ENCODE measurements at regions not wholly inside any gene's neighbourhood (a gene's known extent, or its start where the extent isn't known, plus 50 kb on each side); places are given as distances from the start of the nearest gene placed in this dataset.

- Histone ChIP-seq H3K27me3 (ENCODE audit: insufficient read depth, low read length) (no peaks in the 10 kb centered on the region), H3K79me2 (ENCODE audit: control insufficient read depth, insufficient read depth, low read length, poor library complexity) (no peaks in the 10 kb centered on the region), H3K79me1 (ENCODE audit: low read length) (no peaks in the 10 kb centered on the region), H3K9me3 (ENCODE audit: insufficient read depth, low read depth, low read length) (no peaks in the 10 kb centered on the region), H3K4ac (ENCODE audit: low read depth, low read length) (no peak overlapping the region), H3K9ac (ENCODE audit: low read length) (no peak overlapping the region), H3K27ac (ENCODE audit: low read depth, low read length) (no peak overlapping the region), H3K36me3 (ENCODE audit: control insufficient read depth in 1 of 2, insufficient read depth in 2 of 2, low read length in 2 of 2) (no peaks in the 10 kb centered on the region), H2BK12ac (ENCODE audit: low read length) (no peak overlapping the region), H2BK5ac (ENCODE audit: low read depth, low read length, poor library complexity) (no peak overlapping the region), H4K8ac (ENCODE audit: low read depth, low read length) (no peak overlapping the region), H3K4me2 (ENCODE audit: low read length) (no peak overlapping the region), H3K4me3 (ENCODE audit: low read depth, low read length) (no peak overlapping the region), H4K12ac (ENCODE audit: low read depth, low read length) (no peak overlapping the region), H2BK120ac (ENCODE audit: insufficient read depth, low read length, poor library complexity) (no peak overlapping the region), H3K14ac (ENCODE audit: low read length) (no peak overlapping the region), H3K4me1 (ENCODE audit: control insufficient read depth in 1 of 2, insufficient read depth in 2 of 2, low read length in 2 of 2) (no peaks in the 10 kb centered on the region), H2AK5ac (ENCODE audit: low read length) (no peak overlapping the region), H3K23ac (ENCODE audit: low read length) (no peak overlapping the region), H3K18ac (ENCODE audit: low read length) (no peak overlapping the region), H2AFZ (ENCODE audit: insufficient read depth, low read length, poor library complexity) (no peak overlapping the region), H4K91ac (ENCODE audit: low read depth, low read length) (no peak overlapping the region)
- no CpG with 5 or more reads among the region's 6 CpGs for WGBS (ENCODE audit: extremely low coverage, insufficient coverage, insufficient read length)
- DNase-seq, result no peak
Measured at GRCh38 chr1:98028800-98029199, 108.0 kb upstream of the DPYD start.

- Histone ChIP-seq H4K12ac (ENCODE audit: low read depth, low read length) (no peak overlapping the region), H3K27me3 (ENCODE audit: insufficient read depth, low read length) (no peaks in the 10 kb centered on the region)
Measured at GRCh38 chr1:98027103-98027705, 106.4 kb upstream of the DPYD start.

GRCh38 chr1:98025858-98026257 is 105.0 kb upstream of the DPYD start:
- no peaks in the 10 kb centered on the region for H3K79me2 ChIP-seq (ENCODE audit: control insufficient read depth, insufficient read depth, low read length, poor library complexity)
- no peak overlapping the region for H3K14ac ChIP-seq (ENCODE audit: low read length)
- no CpG with 5 or more reads among the region's 3 CpGs for WGBS (ENCODE audit: extremely low coverage, insufficient coverage, insufficient read length)
- no peaks in the 10 kb centered on the region for H3K36me3 ChIP-seq (ENCODE audit: control insufficient read depth in 1 of 2, insufficient read depth in 2 of 2, low read length in 2 of 2)
- no peak overlapping the region for H3K27ac ChIP-seq (ENCODE audit: low read depth, low read length)
- no peak overlapping the region for H3K4ac ChIP-seq (ENCODE audit: low read depth, low read length)
- no peak overlapping the region for H4K8ac ChIP-seq (ENCODE audit: low read depth, low read length)
- H2BK120ac ChIP-seq (ENCODE audit: insufficient read depth, low read length, poor library complexity), result no peak overlapping the region
- H3K23ac ChIP-seq (ENCODE audit: low read length), result no peak overlapping the region
- no peak overlapping the region for H2AFZ ChIP-seq (ENCODE audit: insufficient read depth, low read length, poor library complexity)
- no peaks in the 10 kb centered on the region for H3K79me1 ChIP-seq (ENCODE audit: low read length)
- H3K9ac ChIP-seq (ENCODE audit: low read length), result no peak overlapping the region
- no peaks in the 10 kb centered on the region for H3K27me3 ChIP-seq (ENCODE audit: insufficient read depth, low read length)
- H3K9me3 ChIP-seq (ENCODE audit: insufficient read depth, low read depth, low read length), result no peaks in the 10 kb centered on the region
- no peak overlapping the region for H4K12ac ChIP-seq (ENCODE audit: low read depth, low read length)
- no peak overlapping the region for H2AK5ac ChIP-seq (ENCODE audit: low read length)
- DNase-seq, result no peak
- no peak overlapping the region for H3K4me3 ChIP-seq (ENCODE audit: low read depth, low read length)
- H3K4me1 ChIP-seq (ENCODE audit: control insufficient read depth in 1 of 2, insufficient read depth in 2 of 2, low read length in 2 of 2), result no peaks in the 10 kb centered on the region
- H3K18ac ChIP-seq (ENCODE audit: low read length), result no peak overlapping the region
- no peak overlapping the region for H2BK5ac ChIP-seq (ENCODE audit: low read depth, low read length, poor library complexity)
- no peak overlapping the region for H4K91ac ChIP-seq (ENCODE audit: low read depth, low read length)
- H3K4me2 ChIP-seq (ENCODE audit: low read length), result no peak overlapping the region
- H2BK12ac ChIP-seq (ENCODE audit: low read length), result no peak overlapping the region

More at GRCh38 chr1:98027103-98027705, 106.4 kb upstream of the DPYD start:
- H3K4me3 ChIP-seq (ENCODE audit: low read depth, low read length), result no peak overlapping the region
- DNase-seq, result no peak
- no peak overlapping the region for H3K4me2 ChIP-seq (ENCODE audit: low read length)
- H3K14ac ChIP-seq (ENCODE audit: low read length), result no peak overlapping the region
- no peaks in the 10 kb centered on the region for H3K79me2 ChIP-seq (ENCODE audit: control insufficient read depth, insufficient read depth, low read length, poor library complexity)
- H2BK12ac ChIP-seq (ENCODE audit: low read length), result no peak overlapping the region
- no peak overlapping the region for H3K27ac ChIP-seq (ENCODE audit: low read depth, low read length)
- H2BK5ac ChIP-seq (ENCODE audit: low read depth, low read length, poor library complexity), result no peak overlapping the region
- H3K18ac ChIP-seq (ENCODE audit: low read length), result no peak overlapping the region
- no peaks in the 10 kb centered on the region for H3K9me3 ChIP-seq (ENCODE audit: insufficient read depth, low read depth, low read length)
- H3K23ac ChIP-seq (ENCODE audit: low read length), result no peak overlapping the region
- no peak overlapping the region for H3K9ac ChIP-seq (ENCODE audit: low read length)
- H4K8ac ChIP-seq (ENCODE audit: low read depth, low read length), result no peak overlapping the region
- no peak overlapping the region for H3K4ac ChIP-seq (ENCODE audit: low read depth, low read length)
- H4K91ac ChIP-seq (ENCODE audit: low read depth, low read length), result no peak overlapping the region
- no CpG with 5 or more reads among the region's 2 CpGs for WGBS (ENCODE audit: extremely low coverage, insufficient coverage, insufficient read length)
- no peaks in the 10 kb centered on the region for H3K79me1 ChIP-seq (ENCODE audit: low read length)
- H2AFZ ChIP-seq (ENCODE audit: insufficient read depth, low read length, poor library complexity), result no peak overlapping the region
- H2BK120ac ChIP-seq (ENCODE audit: insufficient read depth, low read length, poor library complexity), result no peak overlapping the region
- H3K36me3 ChIP-seq (ENCODE audit: control insufficient read depth in 1 of 2, insufficient read depth in 2 of 2, low read length in 2 of 2), result no peaks in the 10 kb centered on the region
- H3K4me1 ChIP-seq (ENCODE audit: control insufficient read depth in 1 of 2, insufficient read depth in 2 of 2, low read length in 2 of 2), result no peaks in the 10 kb centered on the region
- H2AK5ac ChIP-seq (ENCODE audit: low read length), result no peak overlapping the region

- Histone ChIP-seq H3K9ac (ENCODE audit: low read length) (no peak overlapping the region), H3K4ac (ENCODE audit: low read depth, low read length) (no peak overlapping the region), H3K4me2 (ENCODE audit: low read length) (no peak overlapping the region), H3K4me1 (ENCODE audit: control insufficient read depth in 1 of 2, insufficient read depth in 2 of 2, low read length in 2 of 2) (no peaks in the 10 kb centered on the region), H3K9me3 (ENCODE audit: insufficient read depth, low read depth, low read length) (no peaks in the 10 kb centered on the region), H4K8ac (ENCODE audit: low read depth, low read length) (no peak overlapping the region), H2BK120ac (ENCODE audit: insufficient read depth, low read length, poor library complexity) (no peak overlapping the region), H3K27me3 (ENCODE audit: insufficient read depth, low read length) (no peaks in the 10 kb centered on the region), H3K4me3 (ENCODE audit: low read depth, low read length) (no peak overlapping the region), H4K12ac (ENCODE audit: low read depth, low read length) (no peak overlapping the region), H3K79me2 (ENCODE audit: control insufficient read depth, insufficient read depth, low read length, poor library complexity) (no peaks in the 10 kb centered on the region), H3K79me1 (ENCODE audit: low read length) (no peaks in the 10 kb centered on the region), H3K18ac (ENCODE audit: low read length) (no peak overlapping the region), H2AK5ac (ENCODE audit: low read length) (no peak overlapping the region), H2BK5ac (ENCODE audit: low read depth, low read length, poor library complexity) (no peak overlapping the region), H3K14ac (ENCODE audit: low read length) (no peak overlapping the region), H2BK12ac (ENCODE audit: low read length) (no peak overlapping the region), H3K27ac (ENCODE audit: low read depth, low read length) (no peak overlapping the region), H3K23ac (ENCODE audit: low read length) (no peak overlapping the region), H2AFZ (ENCODE audit: insufficient read depth, low read length, poor library complexity) (no peak overlapping the region), H4K91ac (ENCODE audit: low read depth, low read length) (no peak overlapping the region), H3K36me3 (ENCODE audit: control insufficient read depth in 1 of 2, insufficient read depth in 2 of 2, low read length in 2 of 2) (no peaks in the 10 kb centered on the region)
- WGBS (ENCODE audit: extremely low coverage, insufficient coverage, insufficient read length), result no CpG with 5 or more reads among the region's 3 CpGs
- no peak for DNase-seq
Measured at GRCh38 chr1:98021126-98021525, 100.3 kb upstream of the DPYD start.

All from trophoblast cell (in vitro differentiated cells and primary cell).